BLaER1 (cell line): ENCODE measurements at regions not wholly inside any gene's neighbourhood (a gene's known extent, or its start where the extent isn't known, plus 50 kb on each side); places are given as distances from the start of the nearest gene placed in this dataset.
"Not testable (repeated sequence)": the region's sequence is repeated elsewhere in the genome, so short reads cannot be mapped to it uniquely, and the experiment has no call there.

Experiments used
- H3K27ac ChIP-seq: shearing (Covaris generic); formaldehyde crosslinking; 2 replicates; pipeline ENCODE4 v1.8.1; 2022
- H3K27me3 ChIP-seq: shearing (Covaris generic); formaldehyde crosslinking; 2 replicates; pipeline ENCODE4 v1.8.1; 2022
- H3K36me3 ChIP-seq: shearing (Covaris generic); formaldehyde crosslinking; 2 replicates; pipeline ENCODE4 v1.8.1; 2022
- H3K4me1 ChIP-seq: shearing (Covaris generic); formaldehyde crosslinking; 2 replicates; pipeline ENCODE4 v1.8.1; 2022
- H3K4me2 ChIP-seq: shearing (Covaris generic); formaldehyde crosslinking; 2 replicates; pipeline ENCODE4 v1.8.1; 2022
- H3K4me3 ChIP-seq: shearing (Covaris generic); formaldehyde crosslinking; 2 replicates; pipeline ENCODE4 v1.8.1; 2022
- H3K9ac ChIP-seq: shearing (Covaris generic); formaldehyde crosslinking; 2 replicates; pipeline ENCODE4 v1.8.1; 2022
- H3K9me3 ChIP-seq: shearing (Covaris generic); formaldehyde crosslinking; 2 replicates; pipeline ENCODE4 v1.8.1; 2022
- H4K20me1 ChIP-seq: shearing (Covaris generic); formaldehyde crosslinking; 2 replicates; pipeline ENCODE4 v1.8.1; 2022
- Cebpa-rat ChIP-seq: shearing (Covaris generic); IDR thresholded peaks from 2 replicates; pipeline ENCODE4 v1.8.1; 2022

DNA sequence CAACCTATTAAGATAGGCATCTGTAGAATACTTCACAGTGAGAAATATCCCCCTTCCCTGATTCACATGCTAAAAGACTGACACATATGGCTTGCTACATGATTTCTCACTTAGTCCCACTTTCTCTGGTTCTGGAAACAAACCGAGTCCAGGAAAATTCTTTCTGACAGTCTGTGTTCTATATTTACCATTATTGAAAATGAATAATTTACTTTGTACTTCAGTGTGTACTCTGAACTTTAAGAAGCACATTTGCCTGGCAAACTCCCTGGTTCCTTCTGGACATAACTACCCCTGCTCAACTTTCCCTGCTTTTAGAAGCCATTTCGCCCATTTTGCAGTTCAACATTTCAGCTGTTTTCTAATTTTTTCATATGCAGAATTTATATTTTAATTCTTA lies 53.6 kb downstream of the APCS start:
- Histone ChIP-seq H3K36me3 (no peaks in the 10 kb centered on the region), H3K27me3 (no peaks in the 10 kb centered on the region), H3K27ac (no peak overlapping the region), H3K4me2 (no peak overlapping the region), H4K20me1 (no peaks in the 10 kb centered on the region), H3K4me3 (no peak overlapping the region), H3K9ac (no peak overlapping the region), H3K4me1 (peaks cover 2% of the 10 kb centered on the region), H3K9me3 (peaks cover 6% of the 10 kb centered on the region)
- TF ChIP-seq Cebpa-rat, result no peak

DNA sequence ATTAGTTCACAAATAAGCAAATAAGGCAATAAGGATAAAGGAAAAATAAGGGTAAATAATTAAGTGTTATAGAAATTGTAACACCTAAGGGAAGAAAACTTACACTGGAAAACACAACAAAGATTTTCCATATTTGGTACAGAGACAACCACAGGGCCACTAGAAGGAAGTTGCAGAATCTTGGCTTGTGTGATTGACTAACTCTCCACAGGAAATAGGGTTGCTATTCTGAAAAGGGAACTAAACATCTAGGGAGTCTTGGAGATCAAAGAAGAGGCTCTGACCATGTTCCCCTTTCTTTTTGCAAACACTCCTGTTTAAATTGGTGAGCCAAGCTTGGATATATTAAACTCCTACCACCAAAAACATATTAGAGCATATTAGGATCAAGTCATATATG lies 59.1 kb downstream of the APCS start:
- Histone ChIP-seq H3K4me1 (peaks cover 12% of the 10 kb centered on the region), H3K36me3 (no peaks in the 10 kb centered on the region), H3K27me3 (no peaks in the 10 kb centered on the region), H3K4me3 (no peak overlapping the region), H3K9me3 (peaks cover 6% of the 10 kb centered on the region), H4K20me1 (no peaks in the 10 kb centered on the region), H3K4me2 (peak overlapping the region; percentile 48), H3K9ac (no peak overlapping the region), H3K27ac (no peak overlapping the region; the same call in 1 of the 2 replicates)
- no peak for TF ChIP-seq Cebpa-rat

DNA sequence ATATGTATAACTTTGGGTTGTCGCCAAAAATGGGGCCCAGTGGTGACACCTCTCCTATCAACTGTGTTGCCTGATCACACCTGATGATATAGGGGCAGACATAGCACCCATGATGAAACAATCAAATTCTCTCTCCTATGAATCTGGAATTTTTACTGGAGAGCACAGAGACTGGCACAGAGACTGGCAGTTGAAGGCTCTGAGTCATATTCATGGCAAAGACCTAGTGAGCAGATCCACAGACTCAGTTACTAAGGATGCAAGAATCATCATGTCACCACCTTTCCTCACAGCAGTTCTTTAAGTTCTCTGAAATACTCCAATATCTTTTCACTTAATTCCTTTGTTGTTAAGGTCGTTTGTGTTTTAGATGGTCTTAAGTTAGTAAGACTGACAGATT lies 60.0 kb downstream of the APCS start:
- TF ChIP-seq Cebpa-rat, result no peak
- Histone ChIP-seq H3K4me2 (no peak overlapping the region), H3K27ac (no peak overlapping the region), H4K20me1 (no peaks in the 10 kb centered on the region), H3K9me3 (peaks cover 6% of the 10 kb centered on the region), H3K9ac (no peak overlapping the region), H3K4me3 (no peak overlapping the region), H3K4me1 (peaks cover 12% of the 10 kb centered on the region), H3K27me3 (no peaks in the 10 kb centered on the region), H3K36me3 (no peaks in the 10 kb centered on the region)

DNA sequence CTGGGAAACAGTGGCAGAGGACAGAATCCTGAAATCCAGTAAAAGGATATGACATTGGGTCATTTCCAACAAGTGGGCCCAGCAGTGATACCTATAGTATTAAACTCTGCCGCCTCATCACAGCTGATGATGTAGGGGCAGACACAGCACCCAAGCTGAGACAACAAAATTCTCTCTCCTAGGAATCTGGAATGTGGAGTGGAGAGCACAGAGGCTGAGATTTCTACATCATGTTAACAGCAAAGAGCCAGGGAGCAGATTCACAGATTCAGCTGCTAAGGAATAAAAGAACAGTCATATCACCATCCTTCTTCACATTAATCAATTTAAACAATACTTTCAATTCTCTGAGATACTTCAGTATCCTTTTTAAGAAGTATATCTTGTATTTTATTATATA lies 61.9 kb downstream of the CRP start:
- Histone ChIP-seq H3K4me3 (no peak overlapping the region), H3K9ac (no peak overlapping the region), H3K4me2 (no peak overlapping the region), H3K27ac (no peak overlapping the region), H3K27me3 (no peaks in the 10 kb centered on the region), H3K36me3 (no peaks in the 10 kb centered on the region), H4K20me1 (no peaks in the 10 kb centered on the region), H3K4me1 (no peaks in the 10 kb centered on the region), H3K9me3 (no peaks in the 10 kb centered on the region)
- TF ChIP-seq Cebpa-rat, result no peak

DNA sequence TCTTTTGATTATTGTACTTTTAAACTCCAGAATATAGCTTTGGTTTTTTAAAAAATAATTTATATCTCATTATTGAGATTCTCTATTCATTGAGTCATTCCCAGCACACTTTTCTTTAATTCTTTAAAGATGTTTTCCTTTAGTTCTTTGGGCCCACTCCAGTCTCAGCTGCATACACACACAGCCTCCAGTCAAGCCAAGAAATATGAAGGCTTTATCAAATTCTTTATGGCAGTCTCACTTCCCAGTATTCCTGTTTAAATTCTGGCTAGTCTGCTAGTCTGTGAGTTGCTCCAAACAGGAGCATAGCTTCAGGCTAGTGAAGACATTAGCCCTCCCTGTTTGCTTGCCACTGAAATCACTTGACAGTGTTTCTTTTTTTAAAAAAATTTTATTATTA lies 61.2 kb downstream of the CRP start:
- Histone ChIP-seq H3K4me2 (no peak overlapping the region), H3K27ac (no peak overlapping the region), H3K4me1 (no peaks in the 10 kb centered on the region)

DNA sequence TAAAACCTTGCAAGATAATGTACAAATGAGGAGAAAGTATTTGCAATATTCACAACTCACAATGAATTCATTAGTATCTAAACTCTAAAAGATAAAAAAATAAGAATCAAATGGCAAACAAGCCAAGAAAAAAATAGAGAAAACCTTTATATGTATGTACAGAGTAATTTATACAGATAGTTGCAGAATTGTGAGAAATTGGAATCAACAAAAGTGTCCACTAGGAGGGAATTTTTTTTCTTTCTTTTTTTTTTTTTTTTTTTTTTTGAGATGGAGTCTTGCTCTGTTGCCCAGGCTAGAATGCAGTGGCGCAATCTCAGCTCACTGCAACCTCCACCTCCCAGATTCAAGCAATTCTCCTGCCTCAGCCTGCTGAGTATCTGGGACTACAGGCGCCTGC lies 56.9 kb downstream of the CRP start:
- H3K27me3 ChIP-seq, H3K4me1 ChIP-seq, H3K36me3 ChIP-seq, H3K4me2 ChIP-seq, H3K4me3 ChIP-seq, H4K20me1 ChIP-seq, H3K27ac ChIP-seq, H3K9me3 ChIP-seq, H3K9ac ChIP-seq: not testable (repeated sequence)

More for the DNA sequence above, 61.2 kb downstream of the CRP start:
- no peaks in the 10 kb centered on the region for H3K27me3 ChIP-seq
- H3K36me3 ChIP-seq, result no peaks in the 10 kb centered on the region
- no peak overlapping the region for H3K4me3 ChIP-seq
- no peak for TF ChIP-seq Cebpa-rat
- no peak overlapping the region for H3K9ac ChIP-seq
- no peaks in the 10 kb centered on the region for H4K20me1 ChIP-seq
- no peaks in the 10 kb centered on the region for H3K9me3 ChIP-seq
